ENCODE measurements at regions not wholly inside any gene's neighbourhood (a gene's known extent, or its start where the extent isn't known, plus 50 kb on each side); places are given as distances from the start of the nearest gene placed in this dataset.

DNA sequence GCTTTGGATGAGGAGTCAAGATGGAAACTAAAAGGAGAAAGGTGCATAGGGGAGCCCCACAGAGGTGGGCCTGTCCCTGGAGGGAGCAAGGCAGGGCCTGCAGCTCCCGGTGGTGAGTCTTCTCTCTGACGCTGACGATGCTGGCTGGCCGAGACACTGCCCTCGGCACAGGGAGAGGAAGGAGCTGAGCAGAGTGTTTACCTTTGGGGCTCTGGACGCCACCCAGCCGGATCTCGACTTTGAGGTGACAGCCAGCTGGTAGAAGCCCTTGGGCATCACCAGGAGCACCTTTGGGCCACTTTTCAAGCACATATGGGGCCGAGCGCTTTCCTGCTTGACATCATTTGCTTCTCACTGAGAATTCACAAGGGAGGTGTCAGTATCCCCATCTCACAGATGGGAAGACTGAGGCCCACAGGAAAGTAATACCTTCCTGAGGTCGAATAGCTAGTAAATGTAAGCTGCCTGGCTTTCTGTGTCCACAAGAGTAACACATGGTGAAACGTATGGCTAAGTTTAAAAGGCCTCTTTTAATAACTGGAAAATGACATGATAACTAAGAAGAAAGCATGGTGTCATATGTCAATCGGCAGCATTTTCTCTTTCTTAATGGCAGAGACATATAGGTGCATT is 294.3 kb upstream of the TNRC6C start:
- H3K4me3 ChIP-seq, result no peak overlapping the region
- H3K4me1 ChIP-seq, result no peaks in the 10 kb centered on the region
- no peak for TF ChIP-seq CTCF (IDR thresholded peaks at IDR 0.05; ENCODE audit: borderline replicate concordance)
- intact Hi-C loops (cut with micrococcal nuclease), result no loop called here
- DNase-seq, result no peak
- peaks cover 14% of the 10 kb centered on the region for H3K9me3 ChIP-seq (replicated peaks)
- H3K27ac ChIP-seq (replicated peaks), result no peak overlapping the region
- H3K36me3 ChIP-seq, result no peaks in the 10 kb centered on the region
- no peaks in the 10 kb centered on the region for H3K27me3 ChIP-seq (ENCODE audit: low read depth)

DNA sequence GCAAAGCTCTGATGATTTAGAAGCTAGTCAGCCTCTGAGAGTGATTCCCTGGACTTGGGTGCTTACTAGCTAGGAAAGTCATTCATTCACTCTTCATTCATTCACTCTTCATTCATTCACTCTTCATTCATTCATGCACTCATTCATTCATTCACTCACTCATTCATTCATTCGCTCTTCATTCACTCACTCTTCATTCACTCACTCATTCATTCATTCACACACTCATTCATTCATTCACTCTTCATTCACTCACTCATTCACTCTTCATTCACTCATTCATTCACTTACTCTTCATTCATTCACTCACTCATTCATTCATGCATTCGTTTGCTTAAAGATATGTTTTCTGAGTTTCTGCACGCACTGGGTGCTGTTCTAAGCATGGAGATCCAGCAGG is 292.7 kb upstream of the TNRC6C start:
- H3K4me3 ChIP-seq, result no peak overlapping the region
- no peaks in the 10 kb centered on the region for H3K27me3 ChIP-seq (ENCODE audit: low read depth)
- no peaks in the 10 kb centered on the region for H3K4me1 ChIP-seq
- intact Hi-C loops (cut with micrococcal nuclease), result no loop called here
- peaks cover 14% of the 10 kb centered on the region for H3K9me3 ChIP-seq (replicated peaks)
- TF ChIP-seq CTCF (IDR thresholded peaks at IDR 0.05; ENCODE audit: borderline replicate concordance), result no peak
- H3K27ac ChIP-seq (replicated peaks), result no peak overlapping the region
- DNase-seq, result no peak
- H3K36me3 ChIP-seq, result no peaks in the 10 kb centered on the region

DNA sequence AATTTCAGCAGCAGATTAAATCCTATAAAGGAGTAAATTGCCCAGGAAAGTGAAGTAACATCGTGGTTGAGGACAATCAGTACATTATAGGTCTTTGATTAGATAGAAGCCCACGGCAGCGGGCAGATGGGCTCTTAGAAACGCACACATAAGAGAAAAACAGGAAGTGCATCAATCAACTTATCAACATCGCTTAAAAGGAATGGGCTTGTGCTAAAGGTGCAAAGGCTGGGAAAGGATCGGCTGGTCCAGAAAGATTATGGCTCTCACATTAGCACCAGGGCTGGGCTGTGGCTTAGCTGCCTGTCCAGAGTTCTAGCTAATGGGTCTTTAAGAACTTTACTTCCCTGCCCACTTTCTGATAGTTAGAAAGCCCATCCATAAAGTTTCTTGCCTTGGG is 292.0 kb upstream of the TNRC6C start:
- peaks cover 14% of the 10 kb centered on the region for H3K9me3 ChIP-seq (replicated peaks)
- DNase-seq, result no peak
- no peaks in the 10 kb centered on the region for H3K36me3 ChIP-seq
- intact Hi-C loops (cut with micrococcal nuclease), result no loop called here
- no peak overlapping the region for H3K27ac ChIP-seq (replicated peaks)
- no peak overlapping the region for H3K4me3 ChIP-seq
- no peaks in the 10 kb centered on the region for H3K4me1 ChIP-seq
- no peak for TF ChIP-seq CTCF (IDR thresholded peaks at IDR 0.05; ENCODE audit: borderline replicate concordance)
- no peaks in the 10 kb centered on the region for H3K27me3 ChIP-seq (ENCODE audit: low read depth)

DNA sequence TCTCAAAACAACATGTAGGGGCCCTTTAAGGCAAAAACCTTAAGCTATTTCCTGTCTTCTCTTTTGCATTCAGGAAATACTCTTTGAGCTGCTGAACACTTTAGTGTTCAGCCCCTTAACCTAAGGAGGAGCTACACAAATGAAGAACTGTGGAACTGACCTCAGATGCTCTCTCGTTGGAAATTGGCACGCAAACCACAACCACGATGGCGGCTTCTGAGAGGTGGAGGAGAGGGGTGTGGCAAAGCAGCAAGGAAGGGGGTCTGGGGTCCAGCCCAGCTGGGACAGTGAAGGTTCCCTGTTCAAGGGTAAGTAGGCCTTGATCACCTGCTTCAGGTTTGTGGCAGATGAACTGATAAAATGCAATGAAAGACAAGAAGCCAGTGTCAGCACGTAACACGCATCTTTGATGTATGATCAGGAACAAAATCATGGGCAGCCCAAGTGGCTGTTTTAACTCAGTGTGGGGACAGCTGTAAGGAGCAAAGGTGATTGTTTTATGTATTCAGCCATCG is 291.6 kb upstream of the TNRC6C start:
- TF ChIP-seq CTCF (IDR thresholded peaks at IDR 0.05; ENCODE audit: borderline replicate concordance), result no peak
- no peak overlapping the region for H3K4me3 ChIP-seq
- no peaks in the 10 kb centered on the region for H3K36me3 ChIP-seq
- H3K27me3 ChIP-seq (ENCODE audit: low read depth), result no peaks in the 10 kb centered on the region
- no peak overlapping the region for H3K27ac ChIP-seq (replicated peaks)
- intact Hi-C loops (cut with micrococcal nuclease), result no loop called here
- H3K4me1 ChIP-seq, result no peaks in the 10 kb centered on the region
- peaks cover 14% of the 10 kb centered on the region for H3K9me3 ChIP-seq (replicated peaks)
- DNase-seq, result no peak

GRCh38 chr17:77667478-77667877 is 291.0 kb upstream of the TNRC6C start:
- no peak overlapping the region for H3K27ac ChIP-seq (replicated peaks)
- TF ChIP-seq CTCF (IDR thresholded peaks at IDR 0.05; ENCODE audit: borderline replicate concordance), result no peak
- no peaks in the 10 kb centered on the region for H3K4me1 ChIP-seq
- intact Hi-C loops (cut with micrococcal nuclease), result no loop called here
- H3K27me3 ChIP-seq (ENCODE audit: low read depth), result no peaks in the 10 kb centered on the region
- H3K36me3 ChIP-seq, result no peaks in the 10 kb centered on the region
- DNase-seq, result no peak
- H3K4me3 ChIP-seq, result no peak overlapping the region
- peaks cover 14% of the 10 kb centered on the region for H3K9me3 ChIP-seq (replicated peaks)

Data from left ventricle myocardium inferior (tissue), 1 donor.